CD4-positive, alpha-beta T cell treated with Interleukin-4 for 4 hours (primary cell): ENCODE measurements at regions not wholly inside any gene's neighbourhood (a gene's known extent, or its start where the extent isn't known, plus 50 kb on each side); places are given as distances from the start of the nearest gene placed in this dataset.

Experiments used
- DNase-seq: peaks from one replicate; pipeline ENCODE4 v3.0.0-alpha.2; 2020

GRCh38 chr1:168782559-168783116 is 53.6 kb upstream of the DPT start:
- DNase-seq = no peak

GRCh38 chr1:168783458-168784210 is 54.6 kb upstream of the DPT start:
- DNase-seq = no peak

GRCh38 chr1:168786476-168787330 is 57.7 kb upstream of the DPT start:
- no peak for DNase-seq

GRCh38 chr1:168788258-168788657 is 59.3 kb upstream of the DPT start:
- DNase-seq = no peak

- no peak for DNase-seq
These were observed 60.5 kb upstream of the DPT start for GRCh38 chr1:168789501-168789900.

- DNase-seq = no peak
These were observed 63.1 kb upstream of the DPT start for GRCh38 chr1:168792142-168792541.

GRCh38 chr1:168792592-168793125 is 63.7 kb upstream of the DPT start:
- DNase-seq = no peak

- no peak for DNase-seq
These were observed 65.1 kb upstream of the DPT start for GRCh38 chr1:168794057-168794456.

GRCh38 chr1:168795681-168796080 is 66.7 kb upstream of the DPT start:
- DNase-seq = no peak

GRCh38 chr1:168799927-168800605 is 71.1 kb upstream of the DPT start:
- DNase-seq = no peak

- DNase-seq = no peak
These were observed 72.2 kb upstream of the DPT start for GRCh38 chr1:168801032-168801745.

- no peak for DNase-seq
These were observed 75.0 kb upstream of the DPT start for GRCh38 chr1:168803806-168804510.

GRCh38 chr1:168806952-168807351 is 77.9 kb upstream of the DPT start:
- no peak for DNase-seq

GRCh38 chr1:168811176-168811575 is 82.2 kb upstream of the DPT start:
- no peak for DNase-seq

- DNase-seq = no peak
These were observed 90.7 kb upstream of the DPT start for GRCh38 chr1:168819668-168820067.

GRCh38 chr1:168821434-168821833 is 92.4 kb upstream of the DPT start:
- no peak for DNase-seq

GRCh38 chr1:168822911-168823310 is 93.9 kb upstream of the DPT start:
- DNase-seq = no peak

- DNase-seq = no peak
These were observed 95.0 kb upstream of the DPT start for GRCh38 chr1:168823988-168824387.

GRCh38 chr1:168824418-168825065 is 95.5 kb upstream of the DPT start:
- DNase-seq = no peak

- no peak for DNase-seq
These were observed 96.1 kb upstream of the DPT start for GRCh38 chr1:168825129-168825528.

- DNase-seq = no peak
These were observed 96.8 kb upstream of the DPT start for GRCh38 chr1:168825820-168826219.
